GM23248 (cell line): ENCODE measurements at regions not wholly inside any gene's neighbourhood (a gene's known extent, or its start where the extent isn't known, plus 50 kb on each side); places are given as distances from the start of the nearest gene placed in this dataset.
A peak's percentile ranks its signal among the peaks of the same experiment; 100 is the strongest.

Experiments used
- DNase-seq: peaks from one replicate; pipeline ENCODE4 v3.0.0-alpha.2; 2015
- H2AFZ ChIP-seq: fragments of 200-600 bp; sonication (generic); 2 replicates; pipeline ENCODE4 v1.6.1; 2016; ENCODE audit warnings: antibody characterized with exemption
- H3F3A ChIP-seq: fragments of 200-600 bp; sonication (generic); 2 replicates; pipeline ENCODE4 v1.6.1; 2016; ENCODE audit warnings: mild to moderate bottlenecking, antibody characterized with exemption, mixed run types; ENCODE audit not compliant: insufficient read depth
- H3K27ac ChIP-seq: fragments of 200-600 bp; sonication (generic); 2 replicates; pipeline ENCODE4 v1.5.1; 2016; ENCODE audit warnings: mild to moderate bottlenecking
- H3K27me3 ChIP-seq: fragments of 200-600 bp; sonication (generic); replicated peaks from 2 replicates; pipeline ENCODE4 v1.6.1; 2016; ENCODE audit warnings: mild to moderate bottlenecking; ENCODE audit not compliant: insufficient read depth
- H3K36me3 ChIP-seq: fragments of 200-600 bp; sonication (generic); 2 replicates; pipeline ENCODE4 v1.6.1; 2016; ENCODE audit warnings: low read depth, mild to moderate bottlenecking
- H3K4me1 ChIP-seq: fragments of 200-600 bp; sonication (generic); 2 replicates; pipeline ENCODE4 v1.6.1; 2016; ENCODE audit warnings: mild to moderate bottlenecking; ENCODE audit not compliant: insufficient read depth
- H3K4me2 ChIP-seq: fragments of 200-600 bp; sonication (generic); one replicate; pipeline ENCODE4 v1.6.1; 2016; ENCODE audit warnings: mild to moderate bottlenecking; ENCODE audit not compliant: unreplicated experiment
- H3K4me3 ChIP-seq: fragments of 200-600 bp; sonication (generic); 2 replicates; pipeline ENCODE4 v1.5.1; 2016; ENCODE audit warnings: mild to moderate bottlenecking
- H3K79me2 ChIP-seq: fragments of 200-600 bp; sonication (generic); 2 replicates; pipeline ENCODE4 v1.6.1; 2016; ENCODE audit warnings: mild to moderate bottlenecking; ENCODE audit not compliant: insufficient read depth
- H3K9ac ChIP-seq: fragments of 200-600 bp; sonication (generic); 2 replicates; pipeline ENCODE4 v1.6.1; 2016; ENCODE audit warnings: mild to moderate bottlenecking
- H3K9me2 ChIP-seq: fragments of 200-600 bp; sonication (generic); 2 replicates; pipeline ENCODE4 v1.6.1; 2016; ENCODE audit warnings: mixed run types, mild to moderate bottlenecking, moderate library complexity; ENCODE audit not compliant: insufficient read depth
- H3K9me3 ChIP-seq: fragments of 200-600 bp; sonication (generic); one replicate; pipeline ENCODE4 v1.6.1; 2017; ENCODE audit warnings: low read depth
- H4K20me1 ChIP-seq: fragments of 200-600 bp; sonication (generic); 2 replicates; pipeline ENCODE4 v1.6.0; 2016; ENCODE audit not compliant: insufficient read depth
- EZH2 ChIP-seq: fragments of 200-600 bp; sonication (generic); IDR thresholded peaks from 2 replicates; pipeline ENCODE4 v1.6.1; 2018; ENCODE audit warnings: antibody characterized with exemption, mild to moderate bottlenecking; ENCODE audit not compliant: insufficient read depth, poor library complexity, severe bottlenecking
- EZH2phosphoT487 ChIP-seq: fragments of 200-600 bp; sonication (generic); IDR thresholded peaks from 2 replicates; pipeline ENCODE4 v1.6.1; 2018; ENCODE audit warnings: antibody characterized with exemption, moderate library complexity, mild to moderate bottlenecking, low read depth; ENCODE audit not compliant: insufficient read depth
- WGBS, 2 experiments: methylation state at CpG; one replicate each; pipeline ENCODE4 v1.1.6; 2015 to 2017; ENCODE audit warnings: low lambda C conversion rate in 2 of 2, low coverage in 1 of 2; ENCODE audit errors: missing lambda C conversion rate in 2 of 2; 5-methylcytosine and 5-hydroxymethylcytosine counted together
- in situ Hi-C: fragments of 300-500 bp; cut with MboI; formaldehyde crosslinking; loops from 2 replicates; pipeline ENCODE4 v1.15.0; 2020

- H3K9me2 ChIP-seq: no peaks in the 10 kb centered on the region
- DNase-seq: no peak
- H3K9ac ChIP-seq: no peak overlapping the region
- TF ChIP-seq EZH2: no peak
- 76 to 81% methylated on average over 11 of the region's 11 CpGs for WGBS, 2 experiments
- no peaks in the 10 kb centered on the region for H3K36me3 ChIP-seq
- no peak overlapping the region for H3K4me3 ChIP-seq
- no peak overlapping the region for H3K4me2 ChIP-seq
- no peaks in the 10 kb centered on the region for H3K9me3 ChIP-seq
- H3K27me3 ChIP-seq: no peaks in the 10 kb centered on the region; the same call in 1 of the 2 replicates
- no peak overlapping the region for H3K27ac ChIP-seq
- peaks cover 16% of the 10 kb centered on the region for H3K4me1 ChIP-seq
- in situ Hi-C loops: no loop called here
- no peaks in the 10 kb centered on the region for H4K20me1 ChIP-seq
- no peaks in the 10 kb centered on the region for H3F3A ChIP-seq
- no peaks in the 10 kb centered on the region for H3K79me2 ChIP-seq
- H2AFZ ChIP-seq: no peak overlapping the region; the same call in 1 of the 2 replicates
These were observed 53.8 kb upstream of the GPR78 start for GRCh38 chr4:8526363-8526855.

GRCh38 chr4:8528713-8529112 lies 51.5 kb upstream of the GPR78 start:
- TF ChIP-seq EZH2phosphoT487 (no peak), EZH2 (no peak)
- no peak overlapping the region for H3K27ac ChIP-seq
- no peaks in the 10 kb centered on the region; the same call in 1 of the 2 replicates for H3K27me3 ChIP-seq
- no peak overlapping the region for H3K4me2 ChIP-seq
- H3K9me3 ChIP-seq: no peaks in the 10 kb centered on the region
- no peaks in the 10 kb centered on the region for H3F3A ChIP-seq
- no peak overlapping the region for H3K4me3 ChIP-seq
- no peaks in the 10 kb centered on the region for H3K9me2 ChIP-seq
- H2AFZ ChIP-seq: no peak overlapping the region
- WGBS, 2 experiments: 58 to 65% methylated on average over 1 of the region's 1 CpG
- DNase-seq: peak; percentile 71
- in situ Hi-C loops: no loop called here
- H3K9ac ChIP-seq: no peak overlapping the region
- no peaks in the 10 kb centered on the region for H3K36me3 ChIP-seq
- peaks cover 16% of the 10 kb centered on the region for H3K4me1 ChIP-seq
- H3K79me2 ChIP-seq: no peaks in the 10 kb centered on the region
- H4K20me1 ChIP-seq: no peaks in the 10 kb centered on the region
